ENCODE measurements at regions not wholly inside any gene's neighbourhood (a gene's known extent, or its start where the extent isn't known, plus 50 kb on each side); places are given as distances from the start of the nearest gene placed in this dataset.

- DNase-seq (ENCODE audit: low spot score), result no peak
Measured at GRCh38 chr7:26043801-26044200, 108.2 kb upstream of the NFE2L3 start.

GRCh38 chr7:26044320-26044719 is 107.7 kb upstream of the NFE2L3 start:
- no peak for DNase-seq (ENCODE audit: low spot score)
- POLR2A ChIA-PET (ENCODE audit: low non-redundant PET), result no interaction called here
- H3K27ac ChIP-seq, result no peak overlapping the region
- no peak for TF ChIP-seq CTCF (conservative IDR thresholded peaks at IDR 0.05; ENCODE audit: low read depth)
- CTCF ChIA-PET, result no interaction called here

More at GRCh38 chr7:26043801-26044200, 108.2 kb upstream of the NFE2L3 start:
- TF ChIP-seq CTCF (conservative IDR thresholded peaks at IDR 0.05; ENCODE audit: low read depth), result no peak
- ChIA-PET CTCF (no interaction called here), POLR2A (ENCODE audit: low non-redundant PET) (no interaction called here)
- no peak overlapping the region for H3K27ac ChIP-seq

GRCh38 chr7:26046150-26046549 is 105.8 kb upstream of the NFE2L3 start:
- no peak for DNase-seq (ENCODE audit: low spot score)
- no peak for TF ChIP-seq CTCF (conservative IDR thresholded peaks at IDR 0.05; ENCODE audit: low read depth)
- POLR2A ChIA-PET (ENCODE audit: low non-redundant PET), result no interaction called here
- no peak overlapping the region for H3K27ac ChIP-seq
- CTCF ChIA-PET, result interaction anchor here (0.6 kb wide), 1 partner anchor 323 kb away, joined by 5 read pairs; no protein-coding TSS in a partner anchor

- POLR2A ChIA-PET (ENCODE audit: low non-redundant PET), result no interaction called here
- DNase-seq (ENCODE audit: low spot score), result no peak
- CTCF ChIA-PET, result no interaction called here
- TF ChIP-seq CTCF (conservative IDR thresholded peaks at IDR 0.05; ENCODE audit: low read depth), result no peak
- H3K27ac ChIP-seq, result no peak overlapping the region
Measured at GRCh38 chr7:26046878-26047277, 105.1 kb upstream of the NFE2L3 start.

GRCh38 chr7:26048663-26049062 is 103.3 kb upstream of the NFE2L3 start:
- no peak overlapping the region for H3K27ac ChIP-seq
- ChIA-PET CTCF (interaction anchor here (0.6 kb wide), 1 partner anchor 1361 kb away, joined by 3 read pairs; no protein-coding TSS in a partner anchor), POLR2A (ENCODE audit: low non-redundant PET) (no interaction called here)
- TF ChIP-seq CTCF (conservative IDR thresholded peaks at IDR 0.05; ENCODE audit: low read depth), result no peak
- DNase-seq (ENCODE audit: low spot score), result no peak

- POLR2A ChIA-PET (ENCODE audit: low non-redundant PET), result no interaction called here
- CTCF ChIA-PET, result interaction anchor here (0.6 kb wide), 1 partner anchor 1360 kb away, joined by 3 read pairs; no protein-coding TSS in a partner anchor
Measured at GRCh38 chr7:26049081-26049480, 102.9 kb upstream of the NFE2L3 start.

More at GRCh38 chr7:26049081-26049480, 102.9 kb upstream of the NFE2L3 start:
- TF ChIP-seq CTCF (conservative IDR thresholded peaks at IDR 0.05; ENCODE audit: low read depth), result no peak
- H3K27ac ChIP-seq, result no peak overlapping the region
- DNase-seq (ENCODE audit: low spot score), result no peak

All from RWPE1 (cell line).